A549 (cell line): ENCODE measurements at regions not wholly inside any gene's neighbourhood (a gene's known extent, or its start where the extent isn't known, plus 50 kb on each side); places are given as distances from the start of the nearest gene placed in this dataset.

Experiments used
- BHLHE40 ChIP-seq: IDR thresholded peaks from 2 replicates; pipeline ENCODE4 v1.6.1; 2012; ENCODE audit warnings: low read depth, low read length, inconsistent platforms
- CBX8 ChIP-seq: fragments of 200-600 bp; sonication (generic); IDR thresholded peaks from 2 replicates; pipeline ENCODE4 v1.6.1; 2016
- CHD4 ChIP-seq: fragments of 200-600 bp; sonication (generic); IDR thresholded peaks from 2 replicates; pipeline ENCODE4 v1.6.1; 2016; ENCODE audit warnings: antibody characterized with exemption, mild to moderate bottlenecking, borderline replicate concordance
- HMGXB4 ChIP-seq: fragments of 250-450 bp; sonication (Bioruptor Pico); IDR thresholded peaks from 2 replicates; pipeline ENCODE4 v1.5.0; 2021; ENCODE audit warnings: mild to moderate bottlenecking, moderate library complexity, borderline replicate concordance
- MAFK ChIP-seq: fragments of 450-650 bp; IDR thresholded peaks from 2 replicates; pipeline ENCODE4 v1.6.1; 2014; ENCODE audit not compliant: partially characterized antibody
- MAX ChIP-seq: IDR thresholded peaks from 2 replicates; pipeline ENCODE4 v1.6.1; 2012
- NR3C1 ChIP-seq: fragments of >200 bp; sonication (Bioruptor Twin); formaldehyde crosslinking; IDR thresholded peaks from 3 replicates; pipeline ENCODE4 v1.6.1; 2017
- PBX3 ChIP-seq: IDR thresholded peaks from 2 replicates; pipeline ENCODE4 v1.6.1; 2012
- POLR2A ChIP-seq: IDR thresholded peaks from 2 replicates; pipeline ENCODE4 v1.6.1; 2012; ENCODE audit warnings: mild to moderate bottlenecking, low read length
- POLR2AphosphoS2 ChIP-seq: conservative IDR thresholded peaks from 2 replicates; pipeline ENCODE4 v1.6.1; 2012; ENCODE audit warnings: low read length, improper control_type of control experiment, inconsistent platforms
- USF2 ChIP-seq: fragments of 450-650 bp; IDR thresholded peaks from 2 replicates; pipeline ENCODE4 v1.6.1; 2014; ENCODE audit warnings: antibody characterized with exemption
- TF ChIP-seq, protein P1 (sequence below): fragments of >200 bp; sonication (Bioruptor Twin); formaldehyde crosslinking; IDR thresholded peaks from 3 replicates; pipeline ENCODE4 v1.5.1; 2016

- no peak for TF ChIP-seq MAFK
- TF ChIP-seq, protein P1, sequence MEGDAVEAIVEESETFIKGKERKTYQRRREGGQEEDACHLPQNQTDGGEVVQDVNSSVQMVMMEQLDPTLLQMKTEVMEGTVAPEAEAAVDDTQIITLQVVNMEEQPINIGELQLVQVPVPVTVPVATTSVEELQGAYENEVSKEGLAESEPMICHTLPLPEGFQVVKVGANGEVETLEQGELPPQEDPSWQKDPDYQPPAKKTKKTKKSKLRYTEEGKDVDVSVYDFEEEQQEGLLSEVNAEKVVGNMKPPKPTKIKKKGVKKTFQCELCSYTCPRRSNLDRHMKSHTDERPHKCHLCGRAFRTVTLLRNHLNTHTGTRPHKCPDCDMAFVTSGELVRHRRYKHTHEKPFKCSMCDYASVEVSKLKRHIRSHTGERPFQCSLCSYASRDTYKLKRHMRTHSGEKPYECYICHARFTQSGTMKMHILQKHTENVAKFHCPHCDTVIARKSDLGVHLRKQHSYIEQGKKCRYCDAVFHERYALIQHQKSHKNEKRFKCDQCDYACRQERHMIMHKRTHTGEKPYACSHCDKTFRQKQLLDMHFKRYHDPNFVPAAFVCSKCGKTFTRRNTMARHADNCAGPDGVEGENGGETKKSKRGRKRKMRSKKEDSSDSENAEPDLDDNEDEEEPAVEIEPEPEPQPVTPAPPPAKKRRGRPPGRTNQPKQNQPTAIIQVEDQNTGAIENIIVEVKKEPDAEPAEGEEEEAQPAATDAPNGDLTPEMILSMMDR = no peak
- TF ChIP-seq POLR2A = no peak
- TF ChIP-seq MAX = no peak
- no peak for TF ChIP-seq HMGXB4 (CRISPR knock-in tag)
- no peak for TF ChIP-seq PBX3
- TF ChIP-seq CHD4 = no peak
- TF ChIP-seq USF2 = no peak
- TF ChIP-seq CBX8 = no peak
- TF ChIP-seq POLR2AphosphoS2 = no peak
- no peak for TF ChIP-seq BHLHE40
- TF ChIP-seq NR3C1 = no peak
Measured at GRCh38 chr13:106047859-106048258, 487.6 kb downstream of the EFNB2 start.
